GM12872 (cell line): ENCODE measurements at regions not wholly inside any gene's neighbourhood (a gene's known extent, or its start where the extent isn't known, plus 50 kb on each side); places are given as distances from the start of the nearest gene placed in this dataset.

Experiments
- TF ChIP-seq, protein P1 (sequence below): IDR thresholded peaks from 3 replicates; pipeline ENCODE4 v1.5.1; 2011; ENCODE audit warnings: low read depth, mild to moderate bottlenecking, low read length, moderate library complexity; ENCODE audit not compliant: insufficient read depth

DNA sequence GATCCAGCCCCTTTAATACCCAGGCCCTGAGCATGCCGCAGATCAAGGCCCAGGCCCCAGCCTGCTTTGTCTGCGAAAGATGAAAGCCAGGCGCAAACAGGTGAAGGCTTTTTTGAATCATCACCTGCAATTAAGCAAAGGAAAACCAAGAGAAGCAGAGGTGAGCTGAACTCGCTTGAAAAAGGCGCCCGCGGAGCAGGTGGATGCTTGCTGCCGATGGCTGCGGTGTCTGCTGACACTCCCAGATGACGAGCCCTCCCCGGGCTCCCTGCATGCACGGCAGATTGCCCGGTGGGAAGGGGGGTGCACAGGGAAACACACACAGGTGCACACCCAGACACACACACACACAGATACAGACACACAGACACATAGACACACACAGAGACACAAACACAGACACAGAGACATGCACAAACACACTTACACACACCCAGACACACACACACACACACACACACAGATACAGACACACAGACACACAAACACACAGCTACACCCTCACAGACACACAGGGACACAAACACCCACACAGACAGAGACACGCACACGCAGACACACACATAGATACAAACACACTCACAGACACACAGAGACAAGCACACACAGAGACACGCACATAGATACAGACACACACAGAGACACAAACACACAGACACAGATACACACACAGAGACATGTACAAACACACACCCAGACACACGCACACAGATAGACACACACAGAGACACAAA lies 142.6 kb upstream of the RNF32 start:
- TF ChIP-seq, protein P1, sequence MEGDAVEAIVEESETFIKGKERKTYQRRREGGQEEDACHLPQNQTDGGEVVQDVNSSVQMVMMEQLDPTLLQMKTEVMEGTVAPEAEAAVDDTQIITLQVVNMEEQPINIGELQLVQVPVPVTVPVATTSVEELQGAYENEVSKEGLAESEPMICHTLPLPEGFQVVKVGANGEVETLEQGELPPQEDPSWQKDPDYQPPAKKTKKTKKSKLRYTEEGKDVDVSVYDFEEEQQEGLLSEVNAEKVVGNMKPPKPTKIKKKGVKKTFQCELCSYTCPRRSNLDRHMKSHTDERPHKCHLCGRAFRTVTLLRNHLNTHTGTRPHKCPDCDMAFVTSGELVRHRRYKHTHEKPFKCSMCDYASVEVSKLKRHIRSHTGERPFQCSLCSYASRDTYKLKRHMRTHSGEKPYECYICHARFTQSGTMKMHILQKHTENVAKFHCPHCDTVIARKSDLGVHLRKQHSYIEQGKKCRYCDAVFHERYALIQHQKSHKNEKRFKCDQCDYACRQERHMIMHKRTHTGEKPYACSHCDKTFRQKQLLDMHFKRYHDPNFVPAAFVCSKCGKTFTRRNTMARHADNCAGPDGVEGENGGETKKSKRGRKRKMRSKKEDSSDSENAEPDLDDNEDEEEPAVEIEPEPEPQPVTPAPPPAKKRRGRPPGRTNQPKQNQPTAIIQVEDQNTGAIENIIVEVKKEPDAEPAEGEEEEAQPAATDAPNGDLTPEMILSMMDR: no peak

GRCh38 chr7:156496865-156497264 lies 143.7 kb upstream of the RNF32 start:
- TF ChIP-seq, protein P1: no peak

GRCh38 chr7:156496363-156496769 lies 144.2 kb upstream of the RNF32 start:
- TF ChIP-seq, protein P1: no peak

- TF ChIP-seq, protein P1: no peak
These were observed 145.6 kb upstream of the RNF32 start for GRCh38 chr7:156494960-156495359.

GRCh38 chr7:156493942-156494341 lies 146.6 kb upstream of the RNF32 start:
- TF ChIP-seq, protein P1: no peak

GRCh38 chr7:156492170-156492569 lies 148.4 kb upstream of the RNF32 start:
- TF ChIP-seq, protein P1: no peak

DNA sequence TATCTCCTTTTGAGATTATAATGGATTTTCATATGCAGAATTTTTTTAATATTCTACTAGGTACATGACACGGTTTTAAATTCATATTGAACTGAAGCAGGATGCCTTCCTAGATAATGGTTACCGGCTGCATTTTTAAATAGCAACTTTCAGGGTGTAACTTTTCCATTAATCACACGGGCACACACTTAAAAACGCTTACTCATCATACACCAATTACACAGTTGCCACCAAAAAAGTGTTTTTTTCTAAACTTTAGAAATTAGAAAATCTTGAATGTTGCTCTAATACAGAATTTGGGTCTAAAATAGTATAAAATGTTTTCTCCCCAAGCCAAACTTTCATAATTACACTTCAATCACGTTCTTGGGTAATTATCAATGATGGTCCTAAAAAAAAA lies 149.1 kb upstream of the RNF32 start:
- TF ChIP-seq, protein P1: no peak
